HG02852 (cell line): ENCODE measurements at regions not wholly inside any gene's neighbourhood (a gene's known extent, or its start where the extent isn't known, plus 50 kb on each side); places are given as distances from the start of the nearest gene placed in this dataset.

Experiments
- ATAC-seq: cut with Tn5 transposase; IDR thresholded peaks from one replicate; pipeline ENCODE4 v1.9.1; 2021; ENCODE audit warnings: mild to moderate bottlenecking, moderate library complexity; ENCODE audit not compliant: unreplicated experiment

DNA sequence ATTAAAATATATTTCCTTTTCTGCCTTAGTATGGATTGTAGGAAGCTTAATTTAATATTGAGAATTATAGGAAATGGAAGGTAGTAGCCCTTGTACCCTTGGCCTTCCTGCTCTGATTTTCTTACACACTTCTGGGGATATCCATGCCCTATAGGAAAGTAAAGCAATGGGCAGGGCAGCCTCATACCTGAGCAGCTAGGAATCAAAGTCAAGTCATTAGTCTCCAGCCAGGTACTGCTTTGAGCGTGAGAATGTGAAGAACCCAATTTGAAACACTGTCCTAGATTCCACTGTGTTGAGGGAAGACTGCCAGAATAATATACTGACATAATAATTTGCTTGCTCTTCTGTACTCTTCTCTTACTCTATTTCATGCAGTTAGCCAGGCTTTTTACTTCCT lies 51.0 kb upstream of the L3MBTL3 start:
- no peak for ATAC-seq

GRCh38 chr6:129966125-129966524 lies 52.3 kb upstream of the L3MBTL3 start:
- ATAC-seq = no peak

DNA sequence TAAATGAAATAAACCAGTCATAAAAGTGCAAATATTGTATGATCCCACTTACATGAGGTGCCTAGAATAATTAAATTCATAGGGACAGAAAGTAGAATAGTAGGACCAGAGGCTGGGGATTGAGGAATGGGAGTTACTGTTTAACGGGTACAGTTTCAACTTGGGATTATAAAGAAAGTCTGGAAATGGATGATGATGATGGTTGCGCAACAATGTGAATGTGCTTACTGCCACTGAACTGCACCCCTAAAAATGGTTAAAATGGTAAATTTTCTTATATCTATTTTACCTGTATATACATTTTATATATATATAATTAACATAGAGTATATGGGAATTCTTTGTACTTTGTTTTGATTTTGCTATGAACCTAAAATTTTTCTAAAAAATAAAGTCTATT lies 53.3 kb upstream of the L3MBTL3 start:
- no peak for ATAC-seq

- no peak for ATAC-seq
These were observed 58.9 kb upstream of the L3MBTL3 start for GRCh38 chr6:129959358-129959930.

- no peak for ATAC-seq
These were observed 60.2 kb upstream of the L3MBTL3 start for GRCh38 chr6:129957941-129958898.

DNA sequence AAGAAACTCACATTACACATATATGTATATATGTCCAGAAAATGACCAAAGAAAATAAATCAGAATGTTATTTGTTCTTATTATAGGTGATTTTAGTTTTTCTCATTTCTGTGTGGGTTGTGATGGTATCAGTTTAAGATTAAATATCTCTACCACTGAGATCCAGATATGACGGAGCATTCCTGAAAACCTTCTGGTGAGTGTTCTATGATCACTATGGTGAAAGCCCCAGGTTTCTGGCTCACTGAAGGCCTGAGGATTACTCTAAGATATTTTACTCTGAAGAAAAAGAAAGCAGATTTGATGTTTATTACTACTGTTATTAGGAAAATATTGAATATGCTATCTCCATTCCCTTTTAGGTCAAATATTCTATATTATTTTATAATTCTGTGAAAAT lies 62.8 kb upstream of the L3MBTL3 start:
- no peak for ATAC-seq

- ATAC-seq = no peak
These were observed 63.5 kb upstream of the L3MBTL3 start for GRCh38 chr6:129954749-129955431.

- no peak for ATAC-seq
These were observed 70.6 kb upstream of the L3MBTL3 start for GRCh38 chr6:129947797-129948196.

DNA sequence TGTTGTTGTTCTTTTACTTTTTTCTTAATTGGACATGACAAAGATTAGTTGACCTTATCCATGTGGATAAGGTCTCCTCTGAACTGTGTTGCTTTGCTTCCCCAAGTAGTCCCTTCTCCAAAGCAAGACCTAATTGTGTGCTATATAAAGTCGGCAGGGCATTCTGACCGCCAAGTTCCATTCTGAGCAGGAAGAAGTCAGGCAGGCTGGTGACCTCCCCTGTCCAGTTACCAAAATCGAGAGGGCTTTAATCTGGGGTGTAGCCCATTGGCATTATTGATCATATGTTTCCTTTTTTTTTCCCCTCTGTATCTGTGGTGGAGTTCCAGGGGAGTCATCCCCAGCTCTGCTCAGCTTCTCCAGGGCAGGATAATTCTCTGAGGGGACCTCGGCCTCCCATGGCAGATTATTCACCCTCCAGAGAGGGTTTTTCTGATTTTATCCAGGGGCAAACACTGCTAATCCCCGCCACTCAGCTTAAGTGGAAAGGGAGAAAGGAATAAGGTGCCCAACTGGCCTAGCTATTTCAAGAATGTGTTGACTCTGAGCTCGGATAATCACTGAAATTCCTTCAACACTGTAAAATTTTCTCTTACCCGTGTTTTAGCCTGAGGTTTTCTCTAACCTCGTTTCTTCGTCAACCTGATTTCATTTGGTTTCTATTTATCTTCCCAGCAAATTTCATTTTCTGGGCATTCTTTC lies 71.8 kb upstream of the L3MBTL3 start:
- no peak for ATAC-seq

GRCh38 chr6:129943637-129944271 lies 74.6 kb upstream of the L3MBTL3 start:
- no peak for ATAC-seq

GRCh38 chr6:129940454-129941195 lies 77.8 kb upstream of the L3MBTL3 start:
- no peak for ATAC-seq

DNA sequence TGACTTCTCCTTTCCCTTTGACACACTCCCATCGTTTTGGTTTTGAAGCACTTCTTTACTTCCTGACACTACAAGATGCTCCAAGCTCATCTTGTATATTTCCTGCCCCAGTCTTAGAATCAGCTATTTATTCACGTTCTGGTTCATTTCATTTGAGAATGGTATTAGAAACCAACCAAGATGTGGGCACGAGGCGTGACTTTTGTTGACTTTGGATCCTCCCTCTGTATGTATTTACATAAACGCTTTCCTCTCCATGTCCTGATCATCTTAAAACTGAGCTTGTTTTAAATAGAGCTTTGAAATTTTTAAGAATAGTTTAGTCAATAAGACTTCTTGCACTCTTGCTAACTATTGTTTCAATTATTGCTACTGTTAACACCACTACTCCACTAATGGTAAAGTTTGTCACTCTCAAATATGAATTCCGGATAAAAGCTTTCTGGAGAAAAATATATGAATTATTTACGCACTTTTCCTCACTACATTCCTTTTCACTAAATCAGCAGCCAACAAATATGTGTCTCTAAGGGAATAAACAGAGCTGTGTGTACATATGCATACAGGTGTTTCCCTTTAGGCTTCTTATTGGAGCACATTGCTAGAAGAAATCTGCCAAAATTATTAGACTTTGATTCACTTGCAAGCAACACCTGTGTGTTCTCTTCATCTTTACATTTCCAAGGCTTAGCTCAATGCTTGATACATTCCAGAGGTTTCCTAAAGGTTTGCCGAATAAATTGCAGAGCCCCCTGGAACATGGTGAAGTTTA lies 77.3 kb upstream of the TMEM244 start:
- ATAC-seq = no peak

GRCh38 chr6:129936329-129937165 lies 75.4 kb upstream of the TMEM244 start:
- ATAC-seq = peak; percentile 79

DNA sequence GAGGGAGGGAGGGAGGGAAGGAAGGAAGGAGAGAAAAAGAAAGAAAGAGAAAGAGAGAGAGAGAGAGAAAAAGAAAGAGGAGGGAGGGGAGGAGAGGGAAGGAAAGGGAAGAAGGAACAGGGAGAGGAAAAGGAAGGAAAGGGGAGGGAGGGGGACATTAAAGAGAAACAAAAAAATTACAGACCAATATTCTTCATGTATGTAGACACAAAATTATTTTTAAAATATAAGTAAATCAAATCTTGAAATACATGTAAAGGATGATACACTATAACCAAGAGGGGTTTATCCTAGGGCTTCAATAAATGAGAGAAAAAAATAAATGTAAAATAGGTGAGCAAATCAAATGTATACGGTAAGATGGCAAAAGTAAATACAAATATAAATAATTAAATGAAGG lies 71.2 kb upstream of the TMEM244 start:
- no peak for ATAC-seq

DNA sequence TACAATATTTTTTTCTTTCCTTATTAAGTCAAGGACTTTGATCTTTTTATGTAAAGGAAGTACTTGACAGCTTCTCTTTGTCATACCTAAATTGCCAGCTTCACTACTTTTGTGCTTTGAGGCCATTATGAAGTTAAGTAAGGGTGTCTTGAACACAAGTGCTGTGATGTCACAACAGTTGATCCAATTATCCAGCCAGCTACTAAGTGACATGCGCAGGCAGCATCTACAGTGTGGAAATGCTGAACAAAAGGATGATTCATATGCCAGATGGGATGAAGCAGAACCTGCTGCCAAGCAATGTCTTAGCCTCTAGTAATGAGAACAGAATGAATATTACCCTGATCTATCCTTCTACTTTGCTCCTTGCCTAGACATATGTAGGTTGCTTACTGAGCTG lies 68.3 kb upstream of the TMEM244 start:
- no peak for ATAC-seq

DNA sequence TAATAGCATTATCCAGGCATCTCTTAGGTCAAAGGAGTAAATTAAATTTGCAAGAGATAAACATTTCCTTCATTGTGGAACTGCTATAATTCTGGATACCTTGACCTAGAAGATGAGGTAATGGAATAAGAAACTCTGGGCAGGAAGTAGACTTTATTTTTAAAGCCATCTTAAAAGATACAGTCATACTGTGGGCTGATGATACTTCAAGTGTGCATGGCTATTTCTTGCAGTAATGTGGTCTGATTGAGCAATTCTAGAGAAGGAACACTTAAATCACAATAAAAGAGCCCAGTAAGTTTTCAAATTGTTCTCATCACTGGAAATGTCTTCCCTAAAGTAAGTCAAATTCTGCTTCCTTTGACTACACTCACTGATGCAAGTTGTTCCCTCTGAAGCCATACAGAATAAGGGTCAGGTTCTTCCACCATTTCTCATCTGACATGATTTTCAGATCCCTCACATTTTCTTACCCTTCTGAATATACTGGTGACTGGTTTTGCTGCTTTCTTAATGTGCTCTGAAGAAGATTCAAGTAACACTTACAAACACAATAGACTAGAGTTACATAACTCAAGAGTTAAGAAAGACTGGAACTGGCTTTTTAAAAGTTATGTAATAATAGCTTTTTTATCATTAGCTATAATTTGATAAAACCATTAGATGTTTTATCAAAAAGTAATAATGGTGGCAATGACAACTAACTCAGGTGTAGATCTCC lies 62.6 kb upstream of the TMEM244 start:
- ATAC-seq = no peak

DNA sequence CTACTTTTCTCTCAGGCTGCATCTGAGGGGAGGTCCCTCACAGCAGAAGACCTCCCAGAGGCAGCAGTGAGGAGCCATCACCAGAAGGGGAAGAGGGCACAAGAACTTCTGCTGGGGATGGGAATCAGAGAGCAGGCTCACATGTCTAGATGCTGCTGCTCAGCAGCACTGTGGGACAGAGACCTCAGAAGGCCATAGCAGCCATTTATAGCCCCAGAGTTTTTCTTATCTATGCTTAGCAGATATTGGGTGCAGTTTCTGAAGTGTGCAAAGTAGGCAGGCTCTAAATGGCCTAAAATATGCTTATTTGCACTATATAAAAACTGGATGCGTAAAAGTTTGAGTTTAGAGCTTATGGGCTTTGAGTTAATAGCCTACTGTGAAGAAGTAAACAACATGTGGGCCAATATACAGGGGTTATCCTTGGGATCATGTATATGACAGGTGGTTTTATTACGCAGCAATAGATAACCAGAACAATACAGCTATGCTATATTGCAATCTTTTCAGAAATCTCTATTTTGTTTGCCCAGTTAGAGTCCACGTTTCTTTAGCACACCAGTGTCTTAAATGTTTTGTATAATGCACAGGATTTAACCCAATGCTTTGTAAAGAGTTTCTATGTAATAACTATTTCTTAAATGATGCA lies 60.2 kb upstream of the TMEM244 start:
- no peak for ATAC-seq
